GM12875 (cell line): ENCODE measurements at regions not wholly inside any gene's neighbourhood (a gene's known extent, or its start where the extent isn't known, plus 50 kb on each side); places are given as distances from the start of the nearest gene placed in this dataset.

Experiments used
- H3K4me3 ChIP-seq: one replicate; pipeline ENCODE4 v1.5.1; 2011; ENCODE audit warnings: low read depth, low read length, control low read depth
- CTCF ChIP-seq: IDR thresholded peaks from 2 replicates; pipeline ENCODE4 v1.5.1; 2011; ENCODE audit warnings: low read depth, mild to moderate bottlenecking, control low read depth, inconsistent platforms, low read length, moderate library complexity, borderline replicate concordance; ENCODE audit not compliant: insufficient read depth

- no peak overlapping the region for H3K4me3 ChIP-seq
- no peak for TF ChIP-seq CTCF
These were observed 841.1 kb upstream of the PRR20A start for GRCh38 chr13:56299650-56300049.

GRCh38 chr13:56314765-56315164 lies 826.0 kb upstream of the PRR20A start:
- H3K4me3 ChIP-seq = no peak overlapping the region
- TF ChIP-seq CTCF = no peak

- H3K4me3 ChIP-seq = no peak overlapping the region
- TF ChIP-seq CTCF = no peak
These were observed 822.9 kb upstream of the PRR20A start for GRCh38 chr13:56317841-56318240.

- H3K4me3 ChIP-seq = no peak overlapping the region
- no peak for TF ChIP-seq CTCF
These were observed 808.0 kb upstream of the PRR20A start for GRCh38 chr13:56332671-56333070.

- TF ChIP-seq CTCF = no peak
- H3K4me3 ChIP-seq = no peak overlapping the region
These were observed 804.9 kb upstream of the PRR20A start for GRCh38 chr13:56335775-56336174.

- TF ChIP-seq CTCF = no peak
- H3K4me3 ChIP-seq = no peak overlapping the region
These were observed 802.3 kb upstream of the PRR20A start for GRCh38 chr13:56338421-56338820.

GRCh38 chr13:56347014-56347413 lies 793.7 kb upstream of the PRR20A start:
- no peak for TF ChIP-seq CTCF

More at GRCh38 chr13:56347014-56347413, 793.7 kb upstream of the PRR20A start:
- H3K4me3 ChIP-seq = no peak overlapping the region
